Stomach smooth muscle (tissue), 2 donors: ENCODE measurements at regions not wholly inside any gene's neighbourhood (a gene's known extent, or its start where the extent isn't known, plus 50 kb on each side); places are given as distances from the start of the nearest gene placed in this dataset.
"Not testable (repeated sequence)": the region's sequence is repeated elsewhere in the genome, so short reads cannot be mapped to it uniquely, and the experiment has no call there.

ENCODE experiments used
- H3K27ac ChIP-seq: one replicate; pipeline ENCODE4 v1.7.0; 2013; ENCODE audit warnings: mild to moderate bottlenecking, low read length, inconsistent platforms
- H3K27me3 ChIP-seq, 2 donors: one replicate each; pipeline ENCODE4 v1.7.0; 2013; ENCODE audit warnings: low read length in 2 of 2; ENCODE audit not compliant: insufficient read depth in 2 of 2, control insufficient read depth in 1 of 2
- H3K36me3 ChIP-seq, 2 donors: one replicate each; pipeline ENCODE4 v1.7.0; 2013; ENCODE audit warnings: low read length in 2 of 2; ENCODE audit not compliant: control insufficient read depth in 2 of 2, insufficient read depth in 2 of 2
- H3K4me1 ChIP-seq: one replicate; pipeline ENCODE4 v1.7.0; 2013; ENCODE audit warnings: low read length; ENCODE audit not compliant: control insufficient read depth, insufficient read depth
- H3K4me3 ChIP-seq, 2 donors: one replicate each; pipeline ENCODE4 v1.7.0; 2013; ENCODE audit warnings: low read length in 2 of 2
- H3K9ac ChIP-seq, 2 donors: one replicate each; pipeline ENCODE4 v1.7.0; 2013; ENCODE audit warnings: low read length in 2 of 2, mild to moderate bottlenecking in 1 of 2
- H3K9me3 ChIP-seq, 2 donors: one replicate each; pipeline ENCODE4 v1.7.0; 2013; ENCODE audit warnings: low read length in 2 of 2; ENCODE audit not compliant: control insufficient read depth in 2 of 2
- donor health status: healthy.
- donor health status: Pancreatic carcinoma.

- Histone ChIP-seq H3K36me3 (no peaks in the 10 kb centered on the region), H3K9ac (no peak overlapping the region), H3K4me1 (no peaks in the 10 kb centered on the region), H3K27ac (no peak overlapping the region), H3K9me3 (no peaks in the 10 kb centered on the region), H3K27me3 (no peaks in the 10 kb centered on the region), H3K4me3 (no peak overlapping the region)
Observed at GRCh38 chr3:67142432-67142831, 144.3 kb downstream of the KBTBD8 start.

- Histone ChIP-seq H3K27ac (no peak overlapping the region), H3K27me3 (no peaks in the 10 kb centered on the region), H3K9ac (no peak overlapping the region), H3K4me1 (no peaks in the 10 kb centered on the region), H3K4me3 (no peak overlapping the region), H3K36me3 (no peaks in the 10 kb centered on the region), H3K9me3 (no peaks in the 10 kb centered on the region)
Observed at GRCh38 chr3:67145738-67146137, 147.6 kb downstream of the KBTBD8 start.

DNA sequence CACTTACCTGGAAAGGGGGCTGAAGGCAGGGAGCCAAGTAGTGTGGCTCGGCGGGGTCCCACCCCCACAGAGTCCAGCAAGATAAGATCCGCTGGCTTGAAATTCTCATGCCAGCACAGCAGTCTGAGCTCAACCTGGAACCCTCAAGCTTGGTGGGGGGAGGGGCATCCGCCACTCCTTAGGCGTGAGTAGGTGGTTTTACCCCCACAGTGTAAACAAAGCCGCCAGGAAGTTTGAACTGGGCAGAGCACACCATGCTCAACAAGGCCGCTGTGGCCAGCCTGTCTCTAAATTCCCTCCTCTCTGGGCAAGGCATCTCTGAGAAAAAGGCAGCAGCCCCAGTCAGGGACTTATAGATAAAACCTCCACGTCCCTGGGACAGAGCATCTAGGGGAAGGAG lies 156.3 kb downstream of the KBTBD8 start:
- H3K27ac ChIP-seq: no peak overlapping the region
- H3K9ac ChIP-seq: no peak overlapping the region
- no peak overlapping the region for H3K4me3 ChIP-seq
- H3K9me3 ChIP-seq: no peaks in the 10 kb centered on the region
- no peaks in the 10 kb centered on the region for H3K36me3 ChIP-seq
- no peaks in the 10 kb centered on the region for H3K4me1 ChIP-seq
- H3K27me3 ChIP-seq: no peaks in the 10 kb centered on the region

DNA sequence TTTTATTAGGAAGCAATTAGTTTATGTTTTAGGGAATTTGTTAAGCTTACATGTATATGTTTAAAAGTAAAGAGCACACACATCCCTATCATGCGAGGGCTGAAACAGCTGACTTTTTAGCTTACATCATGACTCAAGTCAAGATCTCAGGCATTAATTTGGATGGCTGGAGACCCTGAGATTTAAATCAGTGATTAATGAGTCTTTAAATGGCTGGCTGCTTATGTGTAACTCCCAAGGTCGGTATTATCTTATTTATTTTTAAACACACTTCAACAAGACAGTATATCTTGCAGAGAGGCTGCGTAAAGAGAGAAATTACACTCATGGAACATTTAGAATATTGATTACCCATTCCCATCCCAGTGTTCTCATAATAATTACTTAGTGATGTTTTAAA lies 169.4 kb downstream of the KBTBD8 start:
- no peaks in the 10 kb centered on the region for H3K9me3 ChIP-seq
- H3K4me1 ChIP-seq: no peaks in the 10 kb centered on the region
- H3K9ac ChIP-seq: no peak overlapping the region
- H3K27me3 ChIP-seq: no peaks in the 10 kb centered on the region
- no peaks in the 10 kb centered on the region for H3K36me3 ChIP-seq
- no peak overlapping the region for H3K27ac ChIP-seq
- H3K4me3 ChIP-seq: no peak overlapping the region

DNA sequence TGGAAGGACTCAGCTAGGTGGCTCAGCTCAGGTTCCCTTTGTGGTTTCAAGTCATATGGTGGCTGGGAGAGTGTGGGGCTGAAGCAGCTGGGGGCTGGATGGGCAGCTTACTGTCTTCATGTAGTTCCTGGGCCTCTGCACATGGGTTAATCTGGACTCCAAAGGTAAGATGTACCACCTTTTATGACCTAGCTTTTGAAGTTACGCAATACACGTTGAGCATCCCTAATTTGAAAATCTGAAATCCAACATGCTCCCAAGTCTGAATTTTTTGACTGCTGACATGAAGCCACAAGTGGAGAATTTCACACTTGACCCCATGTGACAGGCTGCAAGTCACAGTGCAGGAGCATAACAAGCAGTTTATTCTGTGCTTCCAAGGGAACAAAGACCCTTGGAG lies 173.7 kb downstream of the KBTBD8 start:
- Histone ChIP-seq H3K4me1 (no peaks in the 10 kb centered on the region), H3K27ac (no peak overlapping the region), H3K4me3 (no peak overlapping the region), H3K9ac (no peak overlapping the region), H3K27me3 (no peaks in the 10 kb centered on the region), H3K36me3 (no peaks in the 10 kb centered on the region), H3K9me3 (peaks cover 6% of the 10 kb centered on the region in 2 donors)

- H3K9me3 ChIP-seq, H3K27ac ChIP-seq, H3K27me3 ChIP-seq, H3K36me3 ChIP-seq, H3K4me3 ChIP-seq, H3K9ac ChIP-seq, H3K4me1 ChIP-seq: not testable (repeated sequence)
Observed at GRCh38 chr3:67173130-67173529, 175.0 kb downstream of the KBTBD8 start.

DNA sequence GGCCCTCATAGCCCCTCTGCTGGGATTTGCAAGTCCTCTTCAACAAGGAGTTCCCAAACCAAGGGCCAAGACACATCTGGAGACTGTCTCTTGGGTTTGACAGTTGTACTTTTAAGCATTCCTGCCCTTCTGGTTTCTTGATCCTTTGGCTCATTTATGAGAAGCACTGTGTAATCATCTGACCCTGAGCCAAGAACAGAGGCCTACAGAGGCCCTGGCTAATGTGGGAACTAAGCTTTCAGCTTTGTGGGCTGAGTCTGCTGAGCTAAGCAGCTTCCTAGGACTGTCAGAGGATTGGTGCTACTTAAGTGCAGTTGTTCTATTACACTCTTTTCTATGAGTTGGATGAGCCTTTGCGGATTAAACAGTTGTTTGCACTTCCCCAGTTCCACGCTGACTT lies 178.3 kb downstream of the KBTBD8 start:
- H3K4me1 ChIP-seq: no peaks in the 10 kb centered on the region
- H3K9me3 ChIP-seq: peaks cover 6% of the 10 kb centered on the region in 2 donors
- no peaks in the 10 kb centered on the region for H3K36me3 ChIP-seq
- no peak overlapping the region for H3K27ac ChIP-seq
- H3K9ac ChIP-seq: no peak overlapping the region
- H3K27me3 ChIP-seq: no peaks in the 10 kb centered on the region
- H3K4me3 ChIP-seq: no peak overlapping the region

GRCh38 chr3:67192466-67192865 lies 194.4 kb downstream of the KBTBD8 start:
- H3K36me3 ChIP-seq: no peaks in the 10 kb centered on the region

GRCh38 chr3:67196677-67197076 lies 198.6 kb downstream of the KBTBD8 start:
- H3K27ac ChIP-seq: no peak overlapping the region
- H3K4me1 ChIP-seq: no peaks in the 10 kb centered on the region
- no peaks in the 10 kb centered on the region for H3K36me3 ChIP-seq
- no peaks in the 10 kb centered on the region for H3K27me3 ChIP-seq
- H3K4me3 ChIP-seq: no peak overlapping the region
- H3K9ac ChIP-seq: no peak overlapping the region
- H3K9me3 ChIP-seq: no peaks in the 10 kb centered on the region

More at GRCh38 chr3:67192466-67192865, 194.4 kb downstream of the KBTBD8 start:
- Histone ChIP-seq H3K27ac (no peak overlapping the region), H3K4me3 (no peak overlapping the region), H3K9me3 (no peaks in the 10 kb centered on the region), H3K9ac (no peak overlapping the region), H3K27me3 (no peaks in the 10 kb centered on the region), H3K4me1 (no peaks in the 10 kb centered on the region)

GRCh38 chr3:67198374-67198773 lies 200.3 kb downstream of the KBTBD8 start:
- H3K36me3 ChIP-seq: no peaks in the 10 kb centered on the region
- no peak overlapping the region for H3K27ac ChIP-seq
- no peaks in the 10 kb centered on the region for H3K9me3 ChIP-seq
- H3K27me3 ChIP-seq: no peaks in the 10 kb centered on the region
- no peaks in the 10 kb centered on the region for H3K4me1 ChIP-seq
- H3K4me3 ChIP-seq: no peak overlapping the region
- H3K9ac ChIP-seq: no peak overlapping the region

GRCh38 chr3:67200618-67201017 lies 202.5 kb downstream of the KBTBD8 start:
- H3K4me3 ChIP-seq: no peak overlapping the region
- no peaks in the 10 kb centered on the region for H3K4me1 ChIP-seq
- H3K27ac ChIP-seq: no peak overlapping the region
- H3K9ac ChIP-seq: no peak overlapping the region
- no peaks in the 10 kb centered on the region for H3K36me3 ChIP-seq
- H3K27me3 ChIP-seq: no peaks in the 10 kb centered on the region
- H3K9me3 ChIP-seq: no peaks in the 10 kb centered on the region

DNA sequence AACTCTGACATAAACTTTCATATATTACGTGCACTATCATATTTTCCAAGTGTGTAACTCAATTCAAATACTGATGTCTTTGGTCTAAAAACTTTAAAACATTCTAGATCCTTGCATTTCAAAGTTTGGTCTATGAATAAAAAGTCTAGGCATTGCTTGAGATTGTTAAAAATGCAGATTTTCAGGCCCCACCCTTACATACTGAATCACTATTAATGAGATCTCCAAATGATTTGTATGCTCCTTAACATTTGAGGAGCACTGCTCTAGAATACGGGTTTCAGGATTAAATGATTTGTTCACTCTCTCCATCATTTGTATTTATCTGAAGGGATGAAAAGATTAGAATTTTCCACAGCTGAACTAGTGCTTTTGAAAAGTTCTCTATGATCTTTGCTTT lies 202.9 kb downstream of the KBTBD8 start:
- Histone ChIP-seq H3K4me1 (no peaks in the 10 kb centered on the region), H3K9ac (no peak overlapping the region), H3K36me3 (no peaks in the 10 kb centered on the region), H3K9me3 (no peaks in the 10 kb centered on the region), H3K4me3 (no peak overlapping the region), H3K27me3 (no peaks in the 10 kb centered on the region), H3K27ac (no peak overlapping the region)
